ENCODE measurements at regions not wholly inside any gene's neighbourhood (a gene's known extent, or its start where the extent isn't known, plus 50 kb on each side); places are given as distances from the start of the nearest gene placed in this dataset.

DNA sequence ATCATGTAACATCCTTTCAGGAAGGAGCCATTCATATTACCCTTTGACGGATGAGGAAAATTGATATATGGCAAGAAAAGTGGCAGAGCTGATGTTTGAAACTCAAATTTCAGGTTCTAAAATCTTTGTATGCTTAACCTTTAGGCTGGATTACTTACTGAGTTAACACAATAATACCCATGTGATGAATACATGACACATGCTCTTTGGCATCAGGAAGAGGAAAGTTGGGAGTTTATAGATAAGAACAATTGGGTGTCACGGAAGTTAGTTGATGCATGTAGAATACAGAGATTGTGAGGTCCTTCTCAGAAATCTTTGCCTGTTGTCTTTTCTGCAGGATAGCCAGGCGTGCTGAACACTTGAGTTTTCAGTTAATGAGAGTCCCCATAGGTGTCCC, 572.1 kb upstream of the POM121L12 start:
- no peak for TF ChIP-seq RAD21 (IDR thresholded peaks at IDR 0.05; ENCODE audit: low read length)
- TF ChIP-seq MAFK (IDR thresholded peaks at IDR 0.05; ENCODE audit: low read depth, low read length), result no peak
- TF ChIP-seq POLR2A (IDR thresholded peaks at IDR 0.05; ENCODE audit: low read depth, low read length), result no peak
- TF ChIP-seq MAZ (IDR thresholded peaks at IDR 0.05; ENCODE audit: borderline replicate concordance, low read depth, low read length), result no peak
- TF ChIP-seq, protein P1, sequence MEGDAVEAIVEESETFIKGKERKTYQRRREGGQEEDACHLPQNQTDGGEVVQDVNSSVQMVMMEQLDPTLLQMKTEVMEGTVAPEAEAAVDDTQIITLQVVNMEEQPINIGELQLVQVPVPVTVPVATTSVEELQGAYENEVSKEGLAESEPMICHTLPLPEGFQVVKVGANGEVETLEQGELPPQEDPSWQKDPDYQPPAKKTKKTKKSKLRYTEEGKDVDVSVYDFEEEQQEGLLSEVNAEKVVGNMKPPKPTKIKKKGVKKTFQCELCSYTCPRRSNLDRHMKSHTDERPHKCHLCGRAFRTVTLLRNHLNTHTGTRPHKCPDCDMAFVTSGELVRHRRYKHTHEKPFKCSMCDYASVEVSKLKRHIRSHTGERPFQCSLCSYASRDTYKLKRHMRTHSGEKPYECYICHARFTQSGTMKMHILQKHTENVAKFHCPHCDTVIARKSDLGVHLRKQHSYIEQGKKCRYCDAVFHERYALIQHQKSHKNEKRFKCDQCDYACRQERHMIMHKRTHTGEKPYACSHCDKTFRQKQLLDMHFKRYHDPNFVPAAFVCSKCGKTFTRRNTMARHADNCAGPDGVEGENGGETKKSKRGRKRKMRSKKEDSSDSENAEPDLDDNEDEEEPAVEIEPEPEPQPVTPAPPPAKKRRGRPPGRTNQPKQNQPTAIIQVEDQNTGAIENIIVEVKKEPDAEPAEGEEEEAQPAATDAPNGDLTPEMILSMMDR (conservative IDR thresholded peaks at IDR 0.05; ENCODE audit: low read depth, low read length), result no peak
- TF ChIP-seq, protein P2, sequence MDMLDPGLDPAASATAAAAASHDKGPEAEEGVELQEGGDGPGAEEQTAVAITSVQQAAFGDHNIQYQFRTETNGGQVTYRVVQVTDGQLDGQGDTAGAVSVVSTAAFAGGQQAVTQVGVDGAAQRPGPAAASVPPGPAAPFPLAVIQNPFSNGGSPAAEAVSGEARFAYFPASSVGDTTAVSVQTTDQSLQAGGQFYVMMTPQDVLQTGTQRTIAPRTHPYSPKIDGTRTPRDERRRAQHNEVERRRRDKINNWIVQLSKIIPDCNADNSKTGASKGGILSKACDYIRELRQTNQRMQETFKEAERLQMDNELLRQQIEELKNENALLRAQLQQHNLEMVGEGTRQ (IDR thresholded peaks at IDR 0.05; ENCODE audit: low read depth, low read length), result no peak
- no peak for TF ChIP-seq SMC3 (IDR thresholded peaks at IDR 0.05; ENCODE audit: low read depth, low read length)
- TF ChIP-seq RFX5 (IDR thresholded peaks at IDR 0.05; ENCODE audit: low read depth, low read length), result no peak
- no peak for TF ChIP-seq MXI1 (IDR thresholded peaks at IDR 0.05; ENCODE audit: borderline replicate concordance, low read depth, low read length)
- no peak for TF ChIP-seq FOS (IDR thresholded peaks at IDR 0.05; ENCODE audit: low read depth, low read length)
